ENCODE measurements at regions not wholly inside any gene's neighbourhood (a gene's known extent, or its start where the extent isn't known, plus 50 kb on each side); places are given as distances from the start of the nearest gene placed in this dataset.
"Not testable (repeated sequence)": the region's sequence is repeated elsewhere in the genome, so short reads cannot be mapped to it uniquely, and the experiment has no call there.

GRCh38 chr1:47522935-47523834 lies 85.3 kb downstream of the FOXD2 start:
- no peak for DNase-seq (ENCODE audit: low read depth, low spot score)

GRCh38 chr1:47523835-47524215 lies 86.0 kb downstream of the FOXD2 start:
- no peak for DNase-seq (ENCODE audit: low read depth, low spot score)

- no peak for DNase-seq (ENCODE audit: low read depth, low spot score)
These were observed 86.4 kb downstream of the FOXD2 start for GRCh38 chr1:47524272-47524671.

- no peak for DNase-seq (ENCODE audit: low read depth, low spot score)
These were observed 89.9 kb downstream of the FOXD2 start for GRCh38 chr1:47527653-47528272.

- no peak for DNase-seq (ENCODE audit: low read depth, low spot score)
These were observed 91.8 kb downstream of the FOXD2 start for GRCh38 chr1:47529520-47530098.

DNA sequence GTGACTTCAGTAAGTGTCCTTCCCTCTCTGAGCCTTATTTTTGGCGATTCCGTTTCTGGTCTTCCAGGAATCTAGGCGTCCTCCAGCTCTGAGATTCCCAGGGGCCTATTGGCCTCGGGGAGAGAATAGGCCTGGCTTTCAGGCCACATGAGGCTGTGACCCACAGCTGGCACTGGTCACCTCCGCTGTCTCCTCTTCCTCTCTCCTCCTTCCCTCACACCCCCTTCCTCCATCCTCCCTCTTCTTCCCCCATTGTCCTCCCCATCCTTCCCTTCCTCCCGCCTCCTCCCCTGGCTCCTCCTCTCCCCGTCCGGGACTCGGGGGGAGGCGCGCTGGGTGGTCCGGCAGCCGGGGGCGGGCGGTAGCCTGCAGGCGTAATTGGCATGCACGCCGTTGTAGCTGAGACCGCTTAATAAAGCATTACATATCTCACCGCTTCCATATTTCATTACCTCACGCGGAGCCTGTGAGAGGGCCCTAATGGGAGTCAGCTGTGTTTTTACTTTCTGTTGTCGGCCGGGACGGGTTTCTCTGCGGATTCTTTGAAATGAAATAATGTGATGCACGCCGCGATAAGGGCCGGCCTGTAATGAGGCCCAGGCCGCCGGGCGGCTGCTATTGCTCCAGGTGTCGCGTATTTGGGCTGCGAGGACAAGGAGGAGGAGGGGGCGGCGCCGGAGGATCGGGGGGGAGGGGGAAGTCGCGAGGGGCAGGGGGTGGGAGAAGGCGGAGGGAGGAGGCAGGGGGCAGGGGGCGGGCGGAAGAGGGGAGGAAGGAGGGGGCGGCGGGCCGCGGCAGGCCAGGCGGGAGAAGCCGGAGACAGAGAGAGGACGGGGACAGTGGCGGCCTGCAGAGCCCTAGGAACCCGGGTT lies 95.3 kb downstream of the FOXD2 start:
- no peak for DNase-seq (ENCODE audit: low read depth, low spot score)

- no peak for DNase-seq (ENCODE audit: low read depth, low spot score)
These were observed 96.0 kb downstream of the FOXD2 start for GRCh38 chr1:47533793-47534328.

GRCh38 chr1:47534436-47534835 lies 96.6 kb downstream of the FOXD2 start:
- no peak for DNase-seq (ENCODE audit: low read depth, low spot score)

DNA sequence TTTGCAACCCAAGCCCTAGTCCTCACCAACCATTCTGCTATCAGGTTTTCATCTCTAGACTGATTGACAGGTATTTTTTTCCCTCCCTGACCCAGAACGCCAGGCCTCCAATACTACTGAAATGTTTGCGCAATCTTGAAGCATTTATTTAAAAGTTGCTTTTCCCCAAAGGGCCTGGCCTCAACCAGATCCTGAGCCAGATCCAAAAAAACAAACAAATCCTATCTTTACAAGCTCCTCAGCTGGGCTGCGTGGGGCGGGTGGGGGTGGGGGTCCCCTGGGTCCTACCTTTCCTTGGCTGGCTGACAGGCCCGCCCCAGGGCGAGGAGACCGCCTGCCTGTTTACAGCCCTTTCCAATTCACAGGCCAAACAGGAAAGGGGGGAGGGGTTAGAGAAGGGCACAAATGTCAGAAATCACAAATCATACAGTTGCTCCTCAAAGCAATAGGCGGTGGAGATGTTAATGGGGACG lies 98.8 kb downstream of the FOXD2 start:
- no peak for DNase-seq (ENCODE audit: low read depth, low spot score)

DNA sequence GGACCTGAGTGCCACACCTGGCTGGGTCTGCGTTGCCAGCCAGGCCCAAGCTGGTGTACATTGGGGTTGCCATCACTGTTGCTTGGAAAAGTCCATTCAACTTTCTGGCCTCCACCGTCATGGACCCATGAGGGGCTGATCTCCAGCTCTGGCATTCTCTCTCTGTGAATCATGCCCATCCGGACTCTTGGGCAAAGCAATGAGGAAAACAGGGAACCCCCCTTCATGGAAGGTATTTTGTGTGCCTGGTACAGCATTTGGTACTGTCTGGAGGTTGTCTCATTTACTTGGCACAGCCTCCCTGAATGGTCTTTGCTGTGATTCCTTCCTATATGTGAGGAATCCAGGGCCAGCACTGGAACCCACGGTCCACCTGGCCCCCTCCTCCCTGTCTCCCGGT lies 99.4 kb downstream of the FOXD2 start:
- no peak for DNase-seq (ENCODE audit: low read depth, low spot score)

- DNase-seq (ENCODE audit: low read depth, low spot score) = no peak
These were observed 100.1 kb downstream of the FOXD2 start for GRCh38 chr1:47537966-47538365.

DNA sequence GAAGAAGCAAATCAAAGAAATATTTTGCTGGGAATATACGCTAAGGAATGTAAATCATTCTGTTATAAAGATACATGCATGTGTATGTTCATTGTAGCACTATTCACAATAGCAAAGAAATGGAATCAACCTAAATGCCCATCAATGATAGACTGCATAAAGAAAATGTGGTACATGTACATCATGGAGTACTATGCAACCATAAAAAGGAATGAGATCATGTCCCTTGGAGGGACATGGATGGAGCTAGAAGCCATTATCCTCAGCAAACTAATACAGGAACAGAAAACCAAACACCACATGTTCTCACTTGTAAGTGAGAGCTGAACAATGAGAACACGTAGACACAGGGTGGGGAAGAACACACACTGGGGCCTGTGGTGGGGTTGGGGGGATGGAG lies 100.7 kb downstream of the FOXD2 start:
- DNase-seq (ENCODE audit: low read depth, low spot score) = not testable (repeated sequence)

DNA sequence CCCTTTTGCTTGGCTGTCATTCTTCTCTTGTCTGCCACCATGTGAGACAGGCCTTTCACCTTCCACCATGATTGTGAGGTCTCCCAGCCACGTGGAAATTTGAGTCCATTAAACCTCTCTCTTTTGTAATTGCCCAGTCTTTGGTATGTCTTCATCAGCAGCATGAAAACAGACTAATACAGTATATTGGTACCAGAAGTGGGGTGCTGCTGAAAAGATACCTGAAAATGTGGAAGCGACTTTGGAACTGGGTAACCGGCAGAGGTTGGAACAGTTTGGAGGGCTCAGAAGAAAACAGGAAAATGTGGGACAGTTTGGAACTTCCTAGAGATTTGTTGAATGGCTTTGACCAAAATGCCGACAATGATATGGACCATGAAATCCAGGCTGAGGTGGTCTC lies 103.9 kb downstream of the FOXD2 start:
- DNase-seq (ENCODE audit: low read depth, low spot score) = not testable (repeated sequence)

DNA sequence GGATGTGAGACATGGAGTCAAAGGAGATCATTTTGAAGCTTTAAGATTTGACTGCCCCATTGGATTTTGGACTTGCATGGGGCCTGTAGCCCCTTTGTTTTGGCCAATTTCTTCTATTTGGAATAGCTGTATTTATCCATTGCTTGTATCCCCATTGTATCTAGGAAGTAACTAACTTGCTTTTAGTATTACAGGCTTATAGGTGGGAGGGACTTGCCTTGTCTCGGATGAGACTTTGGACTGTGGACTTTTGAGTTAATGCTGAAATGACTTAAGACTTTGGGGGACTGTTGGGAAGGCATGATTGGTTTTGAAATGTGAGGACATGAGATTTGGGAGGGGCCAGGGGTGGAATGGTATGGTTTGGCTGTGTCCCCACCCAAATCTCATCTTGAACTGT lies 105.2 kb downstream of the FOXD2 start:
- DNase-seq (ENCODE audit: low read depth, low spot score) = not testable (repeated sequence)

DNA sequence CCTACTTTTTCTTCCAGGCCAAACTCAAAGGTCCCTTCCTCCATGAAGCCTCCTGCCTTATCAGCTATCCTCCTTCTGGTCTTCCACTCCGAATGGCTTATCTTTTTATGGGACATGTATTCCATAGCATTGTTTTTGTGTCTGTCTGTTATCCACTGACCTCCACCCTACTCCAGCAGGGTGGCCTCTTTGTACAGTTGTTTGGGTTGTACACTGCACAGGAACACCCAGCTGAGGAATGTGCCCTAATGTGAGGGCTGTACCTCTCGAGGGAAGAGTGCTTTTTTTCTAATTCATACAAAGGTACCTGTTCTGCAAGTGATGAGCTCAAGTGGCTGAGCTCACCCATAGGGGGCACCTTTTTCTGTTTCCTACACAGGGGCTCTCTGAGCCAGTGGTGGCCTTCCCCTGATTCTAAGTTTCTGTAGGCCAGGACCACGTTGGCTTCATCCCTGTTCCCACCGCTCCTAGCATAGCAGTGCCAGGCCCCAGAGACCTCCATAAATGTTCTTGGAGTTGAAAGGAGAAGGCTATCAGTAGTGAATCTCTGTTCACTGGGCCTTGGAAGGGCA lies 108.2 kb downstream of the FOXD2 start:
- DNase-seq (ENCODE audit: low read depth, low spot score) = no peak

DNA sequence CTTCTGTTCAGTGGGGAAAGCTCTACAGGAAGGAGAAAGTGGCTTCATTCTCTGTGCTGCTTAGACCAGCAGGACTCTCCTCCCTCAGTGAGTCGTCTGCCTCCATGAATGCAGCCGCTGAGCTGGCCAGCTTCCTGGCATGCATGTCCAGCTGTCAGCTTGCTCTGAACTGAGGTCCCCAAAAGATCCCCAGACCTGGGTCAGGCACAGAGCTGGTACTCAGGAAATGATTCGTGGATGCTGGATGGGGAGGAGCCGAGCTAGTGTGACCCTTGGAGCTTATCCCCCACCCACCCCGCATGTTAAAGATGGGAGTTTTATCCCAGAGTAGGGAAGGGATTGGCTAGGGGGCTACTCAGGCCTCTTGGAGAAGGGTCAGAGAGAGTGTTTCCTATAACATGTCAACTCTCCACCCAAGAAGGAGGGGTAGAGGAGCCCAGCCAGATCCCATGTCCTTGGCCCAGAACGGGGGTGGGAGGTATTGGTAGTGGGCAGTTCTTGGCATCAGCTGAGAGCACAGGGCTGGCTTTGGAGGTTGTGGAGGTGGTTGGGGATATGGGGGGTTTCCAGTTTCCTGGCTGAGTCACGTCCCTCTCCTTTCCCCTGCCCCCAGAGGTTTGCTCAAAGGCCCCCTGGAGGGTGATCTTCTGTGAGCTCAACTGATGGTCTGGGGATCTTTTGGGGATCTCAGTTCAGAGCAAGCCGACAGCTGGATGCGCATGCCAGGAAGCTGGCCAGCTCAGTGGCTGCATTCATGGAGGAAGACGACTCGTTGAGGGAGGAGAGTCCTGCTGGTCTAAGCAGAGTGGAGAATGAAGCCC lies 110.1 kb downstream of the FOXD2 start:
- no peak for DNase-seq (ENCODE audit: low read depth, low spot score)

GRCh38 chr1:47548637-47549036 lies 110.8 kb downstream of the FOXD2 start:
- DNase-seq (ENCODE audit: low read depth, low spot score) = no peak

- DNase-seq (ENCODE audit: low read depth, low spot score) = no peak
These were observed 111.7 kb downstream of the FOXD2 start for GRCh38 chr1:47549532-47549931.

- no peak for DNase-seq (ENCODE audit: low read depth, low spot score)
These were observed 113.1 kb downstream of the FOXD2 start for GRCh38 chr1:47550929-47551328.

- DNase-seq (ENCODE audit: low read depth, low spot score) = no peak
These were observed 114.2 kb downstream of the FOXD2 start for GRCh38 chr1:47551971-47552528.
